H4 (cell line): ENCODE measurements at regions not wholly inside any gene's neighbourhood (a gene's known extent, or its start where the extent isn't known, plus 50 kb on each side); places are given as distances from the start of the nearest gene placed in this dataset.

Experiments
- DNase-seq: peaks from one replicate; pipeline ENCODE4 v3.0.0-alpha.2; 2015; ENCODE audit warnings: low spot score

- no peak for DNase-seq
Measured at GRCh38 chrY:12559007-12559406, 142.0 kb upstream of the USP9Y start.

GRCh38 chrY:12576278-12576677 lies 124.8 kb upstream of the USP9Y start:
- no peak for DNase-seq

- DNase-seq = no peak
Measured at GRCh38 chrY:12593532-12594216, 107.4 kb upstream of the USP9Y start.

GRCh38 chrY:12598783-12599182 lies 102.2 kb upstream of the USP9Y start:
- DNase-seq = no peak

- no peak for DNase-seq
Measured at GRCh38 chrY:12605426-12605825, 95.6 kb upstream of the USP9Y start.

- no peak for DNase-seq
Measured at GRCh38 chrY:12610861-12611260, 90.2 kb upstream of the USP9Y start.

- peak; percentile 1 for DNase-seq
Measured at GRCh38 chrY:12615733-12616446, 85.1 kb upstream of the USP9Y start.

GRCh38 chrY:12621454-12622081 lies 79.5 kb upstream of the USP9Y start:
- DNase-seq = peak; percentile 19

- no peak for DNase-seq
Measured at GRCh38 chrY:12623204-12623603, 77.8 kb upstream of the USP9Y start.

GRCh38 chrY:12642986-12643385 lies 58.0 kb upstream of the USP9Y start:
- peak; percentile 36 for DNase-seq

- peak; percentile 62 for DNase-seq
Measured at GRCh38 chrY:12643693-12644348, 57.2 kb upstream of the USP9Y start.

GRCh38 chrY:12651095-12651494 lies 49.9 kb upstream of the USP9Y start:
- DNase-seq = no peak
